GM13977 (cell line): ENCODE measurements at regions not wholly inside any gene's neighbourhood (a gene's known extent, or its start where the extent isn't known, plus 50 kb on each side); places are given as distances from the start of the nearest gene placed in this dataset.

Source experiments
- DNase-seq: peaks from one replicate; pipeline ENCODE4 v3.0.0; 2012; ENCODE audit warnings: low spot score
- in situ Hi-C: fragments of 300-500 bp; cut with MboI; formaldehyde crosslinking; loops from one replicate; pipeline ENCODE4 v1.12.0; 2022; ENCODE audit warnings: low sequenced_read_pairs, low pct_unique_long_range_greater_than_20kb, mixed read lengths, inconsistent platforms; ENCODE audit not compliant: unreplicated experiment
- TF ChIP-seq, protein P1 (sequence below): IDR thresholded peaks from 2 replicates; pipeline ENCODE4 v1.5.1; 2012; ENCODE audit warnings: mild to moderate bottlenecking, control low read depth; ENCODE audit not compliant: insufficient read depth; ENCODE audit errors: extremely low read depth, missing control alignments

GRCh38 chr10:43952760-43953159 is 304.1 kb upstream of the ZNF32 start:
- TF ChIP-seq, protein P1, sequence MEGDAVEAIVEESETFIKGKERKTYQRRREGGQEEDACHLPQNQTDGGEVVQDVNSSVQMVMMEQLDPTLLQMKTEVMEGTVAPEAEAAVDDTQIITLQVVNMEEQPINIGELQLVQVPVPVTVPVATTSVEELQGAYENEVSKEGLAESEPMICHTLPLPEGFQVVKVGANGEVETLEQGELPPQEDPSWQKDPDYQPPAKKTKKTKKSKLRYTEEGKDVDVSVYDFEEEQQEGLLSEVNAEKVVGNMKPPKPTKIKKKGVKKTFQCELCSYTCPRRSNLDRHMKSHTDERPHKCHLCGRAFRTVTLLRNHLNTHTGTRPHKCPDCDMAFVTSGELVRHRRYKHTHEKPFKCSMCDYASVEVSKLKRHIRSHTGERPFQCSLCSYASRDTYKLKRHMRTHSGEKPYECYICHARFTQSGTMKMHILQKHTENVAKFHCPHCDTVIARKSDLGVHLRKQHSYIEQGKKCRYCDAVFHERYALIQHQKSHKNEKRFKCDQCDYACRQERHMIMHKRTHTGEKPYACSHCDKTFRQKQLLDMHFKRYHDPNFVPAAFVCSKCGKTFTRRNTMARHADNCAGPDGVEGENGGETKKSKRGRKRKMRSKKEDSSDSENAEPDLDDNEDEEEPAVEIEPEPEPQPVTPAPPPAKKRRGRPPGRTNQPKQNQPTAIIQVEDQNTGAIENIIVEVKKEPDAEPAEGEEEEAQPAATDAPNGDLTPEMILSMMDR = no peak
- no peak for DNase-seq
- in situ Hi-C loops = no loop called here

GRCh38 chr10:43949351-43949750 is 300.7 kb upstream of the ZNF32 start:
- TF ChIP-seq, protein P1 = no peak
- in situ Hi-C loops = no loop called here
- no peak for DNase-seq

- no peak for DNase-seq
- TF ChIP-seq, protein P1 = no peak
- in situ Hi-C loops = no loop called here
Measured at GRCh38 chr10:43946445-43946844, 297.8 kb upstream of the ZNF32 start.

- in situ Hi-C loops = no loop called here
- TF ChIP-seq, protein P1 = no peak
- DNase-seq = no peak
Measured at GRCh38 chr10:43945908-43946307, 297.2 kb upstream of the ZNF32 start.

- DNase-seq = no peak
- TF ChIP-seq, protein P1 = no peak
- in situ Hi-C loops = no loop called here
Measured at GRCh38 chr10:43945094-43945730, 296.5 kb upstream of the ZNF32 start.

GRCh38 chr10:43944381-43945093 is 295.9 kb upstream of the ZNF32 start:
- DNase-seq = no peak
- TF ChIP-seq, protein P1 = no peak
- in situ Hi-C loops = no loop called here
